ENCODE measurements at regions not wholly inside any gene's neighbourhood (a gene's known extent, or its start where the extent isn't known, plus 50 kb on each side); places are given as distances from the start of the nearest gene placed in this dataset.

GRCh38 chr1:201763455-201764140 lies 65.4 kb upstream of the IPO9 start:
- no peak for TF ChIP-seq CTCF (conservative IDR thresholded peaks at IDR 0.05; ENCODE audit: low read length)
- TF ChIP-seq EZH2phosphoT487 (IDR thresholded peaks at IDR 0.05; ENCODE audit: borderline replicate concordance, low read depth, low read length), result no peak

Data from OCI-LY7 (cell line).